A549 (cell line): ENCODE measurements at regions not wholly inside any gene's neighbourhood (a gene's known extent, or its start where the extent isn't known, plus 50 kb on each side); places are given as distances from the start of the nearest gene placed in this dataset.

Experiments used
- ATAC-seq, 2 experiments: fragments of 200-7000 bp in 1 of 2; fragments of >200 bp in 1 of 2; cut with Nextera tagmentation in 1 of 2; cut with Tn5 transposase in 1 of 2; 3 replicates each; pipeline versions ENCODE4 v1.8.0 to v1.9.1; 2018 to 2020; ENCODE audit warnings: mild to moderate bottlenecking in 1 of 2, moderate library complexity in 1 of 2
- CTCF ChIA-PET: fragments of 300-600 bp; sonication (Branson Sonifier 250); formaldehyde crosslinking; extraction: SDS; loops from one replicate; lab custom pipeline; 2021; ENCODE audit warnings: antibody characterized with exemption, inconsistent platforms; lab: Yijun Ruan, JAX
- POLR2A ChIA-PET: fragments of 350-600 bp; formaldehyde crosslinking; extraction: SDS; loops from one replicate; lab custom pipeline; 2021; ENCODE audit warnings: antibody characterized with exemption, inconsistent platforms; lab: Yijun Ruan, JAX
- DNase-seq, 2 experiments: peaks; one replicate each; pipeline versions ENCODE4 v3.0.0 to v3.0.0-alpha.2; 2011 to 2016; ENCODE audit warnings: low read depth in 1 of 2, low spot score in 1 of 2
- FAIRE-seq: peaks from 2 replicates; lab custom pipeline; 2011; peaks lifted over from hg19 to GRCh38; lab: Jason Lieb, UNC
- H3K27ac ChIP-seq, 2 experiments: fragments of >200 bp; sonication (Bioruptor Twin); formaldehyde crosslinking; 3 replicates each; pipeline ENCODE4 v1.5.1; 2016 to 2017
- H3K4me1 ChIP-seq: fragments of >200 bp; sonication (Bioruptor Twin); formaldehyde crosslinking; 3 replicates; pipeline ENCODE4 v1.6.1; 2016
- H3K4me2 ChIP-seq: fragments of >200 bp; sonication (Bioruptor Twin); formaldehyde crosslinking; 3 replicates; pipeline ENCODE4 v1.6.1; 2016
- H3K4me3 ChIP-seq: fragments of >200 bp; sonication (Bioruptor Twin); formaldehyde crosslinking; 3 replicates; pipeline ENCODE4 v1.5.1; 2016
- H3K9me3 ChIP-seq: fragments of >200 bp; sonication (Bioruptor Twin); formaldehyde crosslinking; 3 replicates; pipeline ENCODE4 v1.6.1; 2016
- CBX2 ChIP-seq: fragments of 200-600 bp; sonication (generic); IDR thresholded peaks from 2 replicates; pipeline ENCODE4 v1.6.1; 2016; ENCODE audit warnings: low read depth, mild to moderate bottlenecking, borderline replicate concordance
- CBX8 ChIP-seq: fragments of 200-600 bp; sonication (generic); IDR thresholded peaks from 2 replicates; pipeline ENCODE4 v1.6.1; 2016
- CHD2 ChIP-seq: fragments of 150-350 bp; IDR thresholded peaks from 2 replicates; pipeline ENCODE4 v1.6.1; 2014; ENCODE audit warnings: low read length; ENCODE audit not compliant: partially characterized antibody
- CHD4 ChIP-seq: fragments of 200-600 bp; sonication (generic); IDR thresholded peaks from 2 replicates; pipeline ENCODE4 v1.6.1; 2016; ENCODE audit warnings: antibody characterized with exemption, mild to moderate bottlenecking, borderline replicate concordance
- EHF ChIP-seq: fragments of 250-450 bp; sonication (Bioruptor Pico); IDR thresholded peaks from 2 replicates; pipeline ENCODE4 v1.5.0; 2020; ENCODE audit warnings: mild to moderate bottlenecking
- EHMT2 ChIP-seq: fragments of 200-600 bp; sonication (generic); IDR thresholded peaks from 2 replicates; pipeline ENCODE4 v1.6.1; 2016; ENCODE audit warnings: antibody characterized with exemption, low read depth, mild to moderate bottlenecking, moderate library complexity
- EP300 ChIP-seq, 2 experiments: fragments of >200 bp; sonication (Bioruptor Twin); formaldehyde crosslinking; IDR thresholded peaks; 2 replicates in 1 of 2; 3 replicates in 1 of 2; pipeline ENCODE4 v1.6.1; 2016 to 2017
- ESRRA ChIP-seq: fragments of 150-350 bp; IDR thresholded peaks from 2 replicates; pipeline ENCODE4 v1.6.1; 2014; ENCODE audit warnings: mild to moderate bottlenecking, low read length, borderline replicate concordance
- FOSB ChIP-seq: fragments of 250-450 bp; sonication (Bioruptor Pico); IDR thresholded peaks from 2 replicates; pipeline ENCODE4 v1.5.0; 2020; ENCODE audit warnings: mild to moderate bottlenecking, moderate library complexity
- FOXS1 ChIP-seq: fragments of 250-450 bp; sonication (Bioruptor Pico); IDR thresholded peaks from 2 replicates; pipeline ENCODE4 v1.5.0; 2020; ENCODE audit warnings: mild to moderate bottlenecking, moderate library complexity
- HOXB5 ChIP-seq: fragments of 250-450 bp; sonication (Bioruptor Pico); IDR thresholded peaks from 2 replicates; pipeline ENCODE4 v1.5.0; 2020; ENCODE audit warnings: mild to moderate bottlenecking, moderate library complexity
- JUN ChIP-seq, 2 experiments: fragments of >200 bp; sonication (Bioruptor Twin); formaldehyde crosslinking; IDR thresholded peaks; 2 replicates in 1 of 2; 3 replicates in 1 of 2; pipeline ENCODE4 v1.6.1; 2016 to 2017
- JUNB ChIP-seq: fragments of >200 bp; sonication (Bioruptor Twin); formaldehyde crosslinking; IDR thresholded peaks from 2 replicates; pipeline ENCODE4 v1.6.1; 2016
- KDM1A ChIP-seq: fragments of 200-600 bp; sonication (generic); IDR thresholded peaks from 2 replicates; pipeline ENCODE4 v1.6.1; 2016; ENCODE audit warnings: low read depth, mild to moderate bottlenecking
- NFE2L2 ChIP-seq: fragments of 150-350 bp; conservative IDR thresholded peaks from 2 replicates; pipeline ENCODE4 v1.6.1; 2014; ENCODE audit warnings: low read length
- RAD21 ChIP-seq, 2 experiments: fragments of >200 bp in 1 of 2; sonication (Bioruptor Twin) in 1 of 2; formaldehyde crosslinking in 1 of 2; IDR thresholded peaks in 1 of 2; conservative IDR thresholded peaks in 1 of 2; 2 replicates in 1 of 2; 3 replicates in 1 of 2; pipeline ENCODE4 v1.6.1; 2012 to 2018; ENCODE audit warnings: inconsistent platforms in 1 of 2
- RNF2 ChIP-seq: fragments of 200-600 bp; sonication (generic); IDR thresholded peaks from 2 replicates; pipeline ENCODE4 v1.6.1; 2016; ENCODE audit warnings: low read depth, mild to moderate bottlenecking, antibody characterized with exemption, moderate library complexity, borderline replicate concordance
- SREBF2 ChIP-seq: fragments of 450-650 bp; IDR thresholded peaks from 2 replicates; pipeline ENCODE4 v1.6.1; 2014; ENCODE audit warnings: mild to moderate bottlenecking, moderate library complexity
- TFCP2L1 ChIP-seq: fragments of 250-450 bp; sonication (Bioruptor Pico); IDR thresholded peaks from 2 replicates; pipeline ENCODE4 v1.5.0; 2021; ENCODE audit warnings: mild to moderate bottlenecking
- ZFP36 ChIP-seq: fragments of 450-650 bp; IDR thresholded peaks from 2 replicates; pipeline ENCODE4 v1.6.1; 2014; ENCODE audit warnings: borderline replicate concordance; ENCODE audit not compliant: partially characterized antibody
- WGBS: methylation state at CpG from one replicate; pipeline ENCODE4 v1.1.6; 2017; ENCODE audit errors: missing lambda C conversion rate; 5-methylcytosine and 5-hydroxymethylcytosine counted together
- TF ChIP-seq, protein P1 (sequence below): fragments of 150-350 bp; IDR thresholded peaks from 2 replicates; pipeline ENCODE4 v1.6.1; 2014; ENCODE audit warnings: low read depth, mild to moderate bottlenecking, low read length
- TF ChIP-seq, protein P2 (sequence below): fragments of 250-450 bp; sonication (Bioruptor Pico); IDR thresholded peaks from 2 replicates; pipeline ENCODE4 v1.5.0; 2021; ENCODE audit warnings: mild to moderate bottlenecking, moderate library complexity, borderline replicate concordance
- TF ChIP-seq, protein P3 (sequence below): fragments of >200 bp; sonication (Bioruptor Twin); formaldehyde crosslinking; IDR thresholded peaks from 3 replicates; pipeline ENCODE4 v1.6.1; 2016
- TF ChIP-seq, protein P4 (sequence below): fragments of >200 bp; sonication (Bioruptor Twin); formaldehyde crosslinking; IDR thresholded peaks from 2 replicates; pipeline ENCODE4 v1.6.1; 2016
- TF ChIP-seq, protein P5 (sequence below): IDR thresholded peaks from 2 replicates; pipeline ENCODE4 v1.6.1; 2012
- TF ChIP-seq, protein P6 (sequence below): fragments of 250-450 bp; sonication (Bioruptor Pico); IDR thresholded peaks from 2 replicates; pipeline ENCODE4 v1.5.0; 2020; ENCODE audit warnings: low read depth, mild to moderate bottlenecking, moderate library complexity
- TF ChIP-seq, protein P7 (sequence below): fragments of 450-650 bp; IDR thresholded peaks from 2 replicates; pipeline ENCODE4 v1.6.1; 2014; ENCODE audit warnings: antibody characterized with exemption

DNA sequence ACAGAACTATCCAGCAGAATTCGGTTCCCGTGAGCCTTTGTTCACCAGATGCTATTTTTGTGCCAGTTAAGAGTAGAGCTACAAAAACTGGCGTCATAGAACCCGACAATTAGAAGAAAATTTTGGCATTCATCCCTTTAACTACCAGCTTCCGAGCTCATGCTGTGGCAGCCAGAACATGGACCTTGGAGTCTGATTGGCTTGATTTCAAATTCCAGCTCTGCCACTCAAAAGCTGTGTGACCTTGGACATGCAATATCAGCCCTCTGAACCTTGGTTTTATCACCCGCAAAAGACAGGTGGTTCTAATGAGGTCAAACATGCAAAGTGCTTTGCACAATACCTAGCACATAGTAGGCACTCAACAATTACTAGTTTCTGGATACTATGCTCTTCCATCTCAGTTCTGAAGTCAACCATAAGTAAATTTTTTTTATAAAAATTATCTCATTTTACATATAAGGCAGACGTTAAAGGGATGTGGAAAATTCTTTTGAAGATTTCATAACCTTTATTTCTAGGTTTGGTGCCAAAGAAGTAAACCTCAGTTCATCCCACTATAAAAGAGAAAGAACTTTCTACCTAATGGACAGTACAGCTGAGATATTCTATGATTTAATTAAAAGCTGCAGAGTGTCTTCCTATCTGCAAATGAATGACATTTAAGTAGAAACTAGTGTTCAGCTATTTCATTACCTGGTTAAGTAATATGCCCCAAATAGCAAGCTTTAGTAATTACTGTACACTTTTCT, 331.5 kb downstream of the HAPSTR1 start:
- ATAC-seq: no peak
- H3K4me1 ChIP-seq: no peaks in the 10 kb centered on the region
- WGBS: 8% methylated on average over 7 of the region's 7 CpGs
- no peak overlapping the region for H3K4me3 ChIP-seq
- ChIA-PET POLR2A (no interaction called here), CTCF (no interaction called here)
- DNase-seq: no peak
- no peak overlapping the region for H3K27ac ChIP-seq
- H3K4me2 ChIP-seq: no peak overlapping the region
- H3K9me3 ChIP-seq: no peaks in the 10 kb centered on the region
- TF ChIP-seq JUN (IDR thresholded peaks at IDR 0.05) (no peak), NFE2L2 (no peak), RAD21 (conservative IDR thresholded peaks at IDR 0.05 in 1 of 2, IDR thresholded peaks at IDR 0.05 in 1 of 2) (no peak), TFCP2L1 (CRISPR knock-in tag) (no peak), EP300 (IDR thresholded peaks at IDR 0.05) (no peak), EHF (no peak), JUNB (no peak), KDM1A (no peak), CHD2 (no peak), CBX2 (no peak), ESRRA (no peak)
- TF ChIP-seq, protein P1, sequence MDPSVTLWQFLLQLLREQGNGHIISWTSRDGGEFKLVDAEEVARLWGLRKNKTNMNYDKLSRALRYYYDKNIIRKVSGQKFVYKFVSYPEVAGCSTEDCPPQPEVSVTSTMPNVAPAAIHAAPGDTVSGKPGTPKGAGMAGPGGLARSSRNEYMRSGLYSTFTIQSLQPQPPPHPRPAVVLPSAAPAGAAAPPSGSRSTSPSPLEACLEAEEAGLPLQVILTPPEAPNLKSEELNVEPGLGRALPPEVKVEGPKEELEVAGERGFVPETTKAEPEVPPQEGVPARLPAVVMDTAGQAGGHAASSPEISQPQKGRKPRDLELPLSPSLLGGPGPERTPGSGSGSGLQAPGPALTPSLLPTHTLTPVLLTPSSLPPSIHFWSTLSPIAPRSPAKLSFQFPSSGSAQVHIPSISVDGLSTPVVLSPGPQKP: no peak
- TF ChIP-seq, protein P2, sequence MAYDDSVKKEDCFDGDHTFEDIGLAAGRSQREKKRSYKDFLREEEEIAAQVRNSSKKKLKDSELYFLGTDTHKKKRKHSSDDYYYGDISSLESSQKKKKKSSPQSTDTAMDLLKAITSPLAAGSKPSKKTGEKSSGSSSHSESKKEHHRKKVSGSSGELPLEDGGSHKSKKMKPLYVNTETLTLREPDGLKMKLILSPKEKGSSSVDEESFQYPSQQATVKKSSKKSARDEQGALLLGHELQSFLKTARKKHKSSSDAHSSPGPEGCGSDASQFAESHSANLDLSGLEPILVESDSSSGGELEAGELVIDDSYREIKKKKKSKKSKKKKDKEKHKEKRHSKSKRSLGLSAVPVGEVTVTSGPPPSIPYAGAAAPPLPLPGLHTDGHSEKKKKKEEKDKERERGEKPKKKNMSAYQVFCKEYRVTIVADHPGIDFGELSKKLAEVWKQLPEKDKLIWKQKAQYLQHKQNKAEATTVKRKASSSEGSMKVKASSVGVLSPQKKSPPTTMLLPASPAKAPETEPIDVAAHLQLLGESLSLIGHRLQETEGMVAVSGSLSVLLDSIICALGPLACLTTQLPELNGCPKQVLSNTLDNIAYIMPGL (CRISPR knock-in tag): no peak
- TF ChIP-seq, protein P3, sequence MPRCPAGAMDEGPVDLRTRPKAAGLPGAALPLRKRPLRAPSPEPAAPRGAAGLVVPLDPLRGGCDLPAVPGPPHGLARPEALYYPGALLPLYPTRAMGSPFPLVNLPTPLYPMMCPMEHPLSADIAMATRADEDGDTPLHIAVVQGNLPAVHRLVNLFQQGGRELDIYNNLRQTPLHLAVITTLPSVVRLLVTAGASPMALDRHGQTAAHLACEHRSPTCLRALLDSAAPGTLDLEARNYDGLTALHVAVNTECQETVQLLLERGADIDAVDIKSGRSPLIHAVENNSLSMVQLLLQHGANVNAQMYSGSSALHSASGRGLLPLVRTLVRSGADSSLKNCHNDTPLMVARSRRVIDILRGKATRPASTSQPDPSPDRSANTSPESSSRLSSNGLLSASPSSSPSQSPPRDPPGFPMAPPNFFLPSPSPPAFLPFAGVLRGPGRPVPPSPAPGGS: no peak
- TF ChIP-seq, protein P4, sequence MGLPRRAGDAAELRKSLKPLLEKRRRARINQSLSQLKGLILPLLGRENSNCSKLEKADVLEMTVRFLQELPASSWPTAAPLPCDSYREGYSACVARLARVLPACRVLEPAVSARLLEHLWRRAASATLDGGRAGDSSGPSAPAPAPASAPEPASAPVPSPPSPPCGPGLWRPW: no peak
- TF ChIP-seq, protein P5, sequence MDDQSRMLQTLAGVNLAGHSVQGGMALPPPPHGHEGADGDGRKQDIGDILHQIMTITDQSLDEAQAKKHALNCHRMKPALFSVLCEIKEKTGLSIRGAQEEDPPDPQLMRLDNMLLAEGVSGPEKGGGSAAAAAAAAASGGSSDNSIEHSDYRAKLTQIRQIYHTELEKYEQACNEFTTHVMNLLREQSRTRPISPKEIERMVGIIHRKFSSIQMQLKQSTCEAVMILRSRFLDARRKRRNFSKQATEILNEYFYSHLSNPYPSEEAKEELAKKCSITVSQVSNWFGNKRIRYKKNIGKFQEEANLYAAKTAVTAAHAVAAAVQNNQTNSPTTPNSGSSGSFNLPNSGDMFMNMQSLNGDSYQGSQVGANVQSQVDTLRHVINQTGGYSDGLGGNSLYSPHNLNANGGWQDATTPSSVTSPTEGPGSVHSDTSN: no peak
- FAIRE-seq: no peak

DNA sequence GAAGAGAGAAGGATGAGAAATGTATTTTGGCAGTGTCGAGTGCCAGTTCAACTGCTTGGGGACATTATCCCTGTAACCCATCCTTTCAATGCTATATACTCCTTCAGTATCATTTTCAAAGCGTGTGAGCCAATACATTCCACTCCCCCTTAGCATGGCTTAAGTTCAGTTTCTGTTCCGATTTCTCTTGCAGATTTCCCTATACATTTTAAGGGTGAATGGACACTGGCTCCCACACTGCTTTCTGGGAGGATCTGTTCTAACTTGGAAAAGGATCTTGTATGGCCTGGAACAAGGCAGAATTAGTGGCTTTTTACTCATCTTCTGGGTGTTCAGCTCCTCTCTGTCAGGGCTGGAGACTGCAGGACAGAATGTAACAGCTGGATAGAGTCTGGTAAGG, 333.8 kb downstream of the HAPSTR1 start:
- H3K4me3 ChIP-seq: no peak overlapping the region
- WGBS: 0% methylated on average over 3 of the region's 3 CpGs
- TF ChIP-seq ZFP36: no peak
- no peak for TF ChIP-seq EHMT2
- no peak for TF ChIP-seq CBX8
- no peak for TF ChIP-seq SREBF2
- no peak for TF ChIP-seq CHD4
- TF ChIP-seq RAD21 (conservative IDR thresholded peaks at IDR 0.05 in 1 of 2, IDR thresholded peaks at IDR 0.05 in 1 of 2): no peak
- TF ChIP-seq, protein P1: no peak
- no peak for TF ChIP-seq FOSB (CRISPR knock-in tag)
- TF ChIP-seq TFCP2L1 (CRISPR knock-in tag): no peak
- TF ChIP-seq HOXB5: no peak
- TF ChIP-seq CBX2: no peak
- TF ChIP-seq, protein P6, sequence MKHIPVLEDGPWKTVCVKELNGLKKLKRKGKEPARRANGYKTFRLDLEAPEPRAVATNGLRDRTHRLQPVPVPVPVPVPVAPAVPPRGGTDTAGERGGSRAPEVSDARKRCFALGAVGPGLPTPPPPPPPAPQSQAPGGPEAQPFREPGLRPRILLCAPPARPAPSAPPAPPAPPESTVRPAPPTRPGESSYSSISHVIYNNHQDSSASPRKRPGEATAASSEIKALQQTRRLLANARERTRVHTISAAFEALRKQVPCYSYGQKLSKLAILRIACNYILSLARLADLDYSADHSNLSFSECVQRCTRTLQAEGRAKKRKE: no peak
- no peak for TF ChIP-seq RNF2
- no peak for TF ChIP-seq FOXS1 (CRISPR knock-in tag)
- TF ChIP-seq, protein P7, sequence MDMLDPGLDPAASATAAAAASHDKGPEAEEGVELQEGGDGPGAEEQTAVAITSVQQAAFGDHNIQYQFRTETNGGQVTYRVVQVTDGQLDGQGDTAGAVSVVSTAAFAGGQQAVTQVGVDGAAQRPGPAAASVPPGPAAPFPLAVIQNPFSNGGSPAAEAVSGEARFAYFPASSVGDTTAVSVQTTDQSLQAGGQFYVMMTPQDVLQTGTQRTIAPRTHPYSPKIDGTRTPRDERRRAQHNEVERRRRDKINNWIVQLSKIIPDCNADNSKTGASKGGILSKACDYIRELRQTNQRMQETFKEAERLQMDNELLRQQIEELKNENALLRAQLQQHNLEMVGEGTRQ: no peak

More for the DNA sequence above, 333.8 kb downstream of the HAPSTR1 start:
- FAIRE-seq (no peak), DNase-seq (no peak), ATAC-seq (no peak)
- Histone ChIP-seq H3K4me2 (no peak overlapping the region), H3K9me3 (no peaks in the 10 kb centered on the region), H3K4me1 (no peaks in the 10 kb centered on the region), H3K27ac (no peak overlapping the region)
- POLR2A ChIA-PET: no interaction called here
- CTCF ChIA-PET: no interaction called here
